ENCODE measurements at regions not wholly inside any gene's neighbourhood (a gene's known extent, or its start where the extent isn't known, plus 50 kb on each side); places are given as distances from the start of the nearest gene placed in this dataset.

GRCh38 chr2:64738026-64738425 lies 84.3 kb upstream of the SERTAD2 start:
- TF ChIP-seq, protein P1, sequence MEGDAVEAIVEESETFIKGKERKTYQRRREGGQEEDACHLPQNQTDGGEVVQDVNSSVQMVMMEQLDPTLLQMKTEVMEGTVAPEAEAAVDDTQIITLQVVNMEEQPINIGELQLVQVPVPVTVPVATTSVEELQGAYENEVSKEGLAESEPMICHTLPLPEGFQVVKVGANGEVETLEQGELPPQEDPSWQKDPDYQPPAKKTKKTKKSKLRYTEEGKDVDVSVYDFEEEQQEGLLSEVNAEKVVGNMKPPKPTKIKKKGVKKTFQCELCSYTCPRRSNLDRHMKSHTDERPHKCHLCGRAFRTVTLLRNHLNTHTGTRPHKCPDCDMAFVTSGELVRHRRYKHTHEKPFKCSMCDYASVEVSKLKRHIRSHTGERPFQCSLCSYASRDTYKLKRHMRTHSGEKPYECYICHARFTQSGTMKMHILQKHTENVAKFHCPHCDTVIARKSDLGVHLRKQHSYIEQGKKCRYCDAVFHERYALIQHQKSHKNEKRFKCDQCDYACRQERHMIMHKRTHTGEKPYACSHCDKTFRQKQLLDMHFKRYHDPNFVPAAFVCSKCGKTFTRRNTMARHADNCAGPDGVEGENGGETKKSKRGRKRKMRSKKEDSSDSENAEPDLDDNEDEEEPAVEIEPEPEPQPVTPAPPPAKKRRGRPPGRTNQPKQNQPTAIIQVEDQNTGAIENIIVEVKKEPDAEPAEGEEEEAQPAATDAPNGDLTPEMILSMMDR (IDR thresholded peaks at IDR 0.05), result no peak
- no peak for TF ChIP-seq POLR2AphosphoS5 (IDR thresholded peaks at IDR 0.05; ENCODE audit: low read depth, low read length)
